Right lobe of liver (tissue), 4 donors: ENCODE measurements at regions not wholly inside any gene's neighbourhood (a gene's known extent, or its start where the extent isn't known, plus 50 kb on each side); places are given as distances from the start of the nearest gene placed in this dataset.
"Not testable (repeated sequence)": the region's sequence is repeated elsewhere in the genome, so short reads cannot be mapped to it uniquely, and the experiment has no call there.

Experiments
- CTCF ChIP-seq, 4 donors: fragments of 200-600 bp in 3 of 4; fragments of 450-650 bp in 1 of 4; IDR thresholded peaks; one replicate each; pipeline versions ENCODE4 v1.5.1 to v1.8.0; 2016 to 2022; ENCODE audit warnings: antibody characterized with exemption in 4 of 4, mild to moderate bottlenecking in 2 of 4
- POLR2A ChIP-seq: fragments of 450-650 bp; IDR thresholded peaks from one replicate; pipeline ENCODE4 v1.6.1; 2017; ENCODE audit warnings: antibody characterized with exemption, mild to moderate bottlenecking
- donor health status: DM: no; HTN: no; CAD: no.
- donor health status: DM: no; HTN: no; CAD: no.
- donor health status: DM: no; HTN: yes; CAD: no.

- not testable (repeated sequence) for TF ChIP-seq CTCF (IDR thresholded peaks at IDR 0.05); POLR2A
These were observed 174.6 kb upstream of the TGIF2LY start for GRCh38 chrY:3404241-3404640.
